ENCODE measurements at regions not wholly inside any gene's neighbourhood (a gene's known extent, or its start where the extent isn't known, plus 50 kb on each side); places are given as distances from the start of the nearest gene placed in this dataset.

DNA sequence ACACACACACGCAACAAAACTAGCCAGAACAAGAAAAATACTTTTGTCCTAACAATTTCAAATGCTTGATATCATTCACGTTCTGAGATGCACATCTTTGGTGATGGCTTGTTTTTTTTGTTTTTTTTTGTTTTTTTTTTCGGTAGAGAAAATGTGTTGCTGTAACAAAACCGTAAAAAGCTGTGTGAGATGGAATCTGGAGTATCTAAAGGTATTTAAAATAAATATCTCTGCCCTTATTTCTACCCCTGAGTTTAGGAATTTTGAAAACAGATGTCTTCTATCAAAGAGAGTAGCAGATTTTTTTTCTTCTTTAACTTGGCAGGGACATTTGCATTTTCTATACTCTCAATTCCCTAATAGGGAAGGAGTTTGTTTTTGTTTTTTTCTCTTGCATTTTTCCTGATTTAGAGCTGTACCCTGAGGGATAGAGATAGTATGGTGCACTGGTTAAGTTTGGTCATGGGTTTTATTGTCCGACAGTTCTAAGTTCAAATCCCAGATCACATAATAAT, 446.6 kb downstream of the KLF5 start:
- TF ChIP-seq CTCF (IDR thresholded peaks at IDR 0.05; ENCODE audit: insufficient read depth, low read depth, low read length) (no peak), EZH2 (IDR thresholded peaks at IDR 0.05; ENCODE audit: insufficient read depth, low read length) (no peak)
